ENCODE measurements at regions not wholly inside any gene's neighbourhood (a gene's known extent, or its start where the extent isn't known, plus 50 kb on each side); places are given as distances from the start of the nearest gene placed in this dataset.

- no peak overlapping the region for H3K27ac ChIP-seq
- no peak for DNase-seq (ENCODE audit: low spot score)
- no peaks in the 10 kb centered on the region for H3K27me3 ChIP-seq
- H3K36me3 ChIP-seq: no peaks in the 10 kb centered on the region
- no peaks in the 10 kb centered on the region for H3K4me1 ChIP-seq
- H3K4me3 ChIP-seq: no peak overlapping the region
- no peak for TF ChIP-seq CTCF (IDR thresholded peaks at IDR 0.05)
- no peaks in the 10 kb centered on the region for H3K9me3 ChIP-seq
These were observed 148.3 kb downstream of the ESM1 start for GRCh38 chr5:54837093-54837492.

GRCh38 chr5:54835647-54836046, 149.7 kb downstream of the ESM1 start:
- no peak for TF ChIP-seq CTCF (IDR thresholded peaks at IDR 0.05)
- Histone ChIP-seq H3K36me3 (no peaks in the 10 kb centered on the region), H3K4me1 (no peaks in the 10 kb centered on the region), H3K4me3 (no peak overlapping the region), H3K27me3 (no peaks in the 10 kb centered on the region), H3K27ac (no peak overlapping the region), H3K9me3 (no peaks in the 10 kb centered on the region)
- no peak for DNase-seq (ENCODE audit: low spot score)

- TF ChIP-seq CTCF (IDR thresholded peaks at IDR 0.05): no peak
- DNase-seq (ENCODE audit: low spot score): no peak
- H3K27ac ChIP-seq: no peak overlapping the region
- H3K4me3 ChIP-seq: no peak overlapping the region
- no peaks in the 10 kb centered on the region for H3K4me1 ChIP-seq
- no peaks in the 10 kb centered on the region for H3K36me3 ChIP-seq
- H3K27me3 ChIP-seq: no peaks in the 10 kb centered on the region
- H3K9me3 ChIP-seq: no peaks in the 10 kb centered on the region
These were observed 151.1 kb downstream of the ESM1 start for GRCh38 chr5:54834121-54834842.

- no peak for DNase-seq (ENCODE audit: low spot score)
- no peaks in the 10 kb centered on the region for H3K27me3 ChIP-seq
- H3K36me3 ChIP-seq: no peaks in the 10 kb centered on the region
- H3K9me3 ChIP-seq: no peaks in the 10 kb centered on the region
- H3K4me1 ChIP-seq: no peaks in the 10 kb centered on the region
- no peak overlapping the region for H3K4me3 ChIP-seq
- no peak for TF ChIP-seq CTCF (IDR thresholded peaks at IDR 0.05)
- H3K27ac ChIP-seq: no peak overlapping the region
These were observed 151.8 kb downstream of the ESM1 start for GRCh38 chr5:54833590-54833989.

GRCh38 chr5:54832858-54833257, 152.5 kb downstream of the ESM1 start:
- H3K27ac ChIP-seq: no peak overlapping the region
- TF ChIP-seq CTCF (IDR thresholded peaks at IDR 0.05): no peak
- no peaks in the 10 kb centered on the region for H3K36me3 ChIP-seq
- no peaks in the 10 kb centered on the region for H3K9me3 ChIP-seq
- H3K4me3 ChIP-seq: no peak overlapping the region
- H3K4me1 ChIP-seq: no peaks in the 10 kb centered on the region
- no peaks in the 10 kb centered on the region for H3K27me3 ChIP-seq
- DNase-seq (ENCODE audit: low spot score): no peak

GRCh38 chr5:54832045-54832444, 153.3 kb downstream of the ESM1 start:
- H3K27me3 ChIP-seq: no peaks in the 10 kb centered on the region
- no peak for TF ChIP-seq CTCF (IDR thresholded peaks at IDR 0.05)
- DNase-seq (ENCODE audit: low spot score): no peak
- no peaks in the 10 kb centered on the region for H3K9me3 ChIP-seq
- H3K27ac ChIP-seq: no peak overlapping the region
- no peaks in the 10 kb centered on the region for H3K36me3 ChIP-seq
- no peak overlapping the region for H3K4me3 ChIP-seq
- no peaks in the 10 kb centered on the region for H3K4me1 ChIP-seq

Data from right atrium auricular region (tissue), 2 donors.